GM12892 (cell line): ENCODE measurements at regions not wholly inside any gene's neighbourhood (a gene's known extent, or its start where the extent isn't known, plus 50 kb on each side); places are given as distances from the start of the nearest gene placed in this dataset.

Experiments
- POLR2A ChIP-seq: IDR thresholded peaks from 2 replicates; pipeline ENCODE4 v1.6.1; 2011; ENCODE audit warnings: low read depth, low read length, control low read depth
- POLR2AphosphoS5 ChIP-seq: IDR thresholded peaks from 2 replicates; pipeline ENCODE4 v1.6.1; 2011; ENCODE audit warnings: low read depth, low read length, control low read depth

DNA sequence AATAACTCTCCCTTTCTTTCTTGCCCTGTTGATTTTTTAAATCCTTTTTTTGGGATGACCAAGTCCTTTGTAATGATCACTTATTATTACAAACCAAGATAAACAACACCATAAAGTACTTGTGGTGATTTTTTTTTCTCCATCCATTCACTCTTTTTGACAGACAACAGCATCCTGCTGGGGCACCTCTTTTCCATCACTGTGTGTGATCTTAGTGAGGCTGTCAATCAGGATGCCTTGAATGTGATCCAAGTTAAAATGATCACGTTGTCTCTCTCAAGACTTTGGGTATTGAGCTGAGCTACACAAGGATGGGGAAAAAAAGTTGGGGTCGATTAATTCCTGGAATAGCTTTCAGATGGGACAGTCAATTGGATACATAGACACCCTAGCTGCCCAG, 73.6 kb upstream of the PPP2R2B start:
- TF ChIP-seq POLR2A: no peak
- no peak for TF ChIP-seq POLR2AphosphoS5
